ENCODE measurements at regions not wholly inside any gene's neighbourhood (a gene's known extent, or its start where the extent isn't known, plus 50 kb on each side); places are given as distances from the start of the nearest gene placed in this dataset.

DNA sequence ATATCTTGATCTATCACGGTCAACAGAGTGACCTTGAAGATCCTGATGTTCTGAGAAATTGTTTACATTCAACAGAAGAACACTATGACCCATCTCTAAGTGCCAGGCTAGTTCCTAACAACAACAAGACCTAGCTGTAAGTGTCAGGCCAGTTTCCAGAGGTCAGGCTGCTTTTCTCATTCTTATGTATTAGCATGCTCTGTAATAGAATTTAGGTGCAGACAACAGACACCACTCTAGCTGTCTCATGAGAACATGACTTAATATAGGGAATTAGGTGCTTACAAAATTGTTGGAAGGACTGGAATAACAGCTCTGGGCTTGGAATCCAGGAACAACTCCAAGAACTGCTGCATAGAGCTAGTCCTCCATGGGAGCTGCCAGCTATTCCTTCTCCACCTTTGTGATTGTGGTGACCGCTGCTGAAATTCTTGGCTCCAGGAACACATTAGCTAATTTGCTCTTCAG lies 138.7 kb downstream of the SNX18 start:
- no peak for DNase-seq (ENCODE audit: extremely low read depth, low read depth)
- TF ChIP-seq CTCF (IDR thresholded peaks at IDR 0.05; ENCODE audit: low read depth, low read length) = no peak

- no peak for DNase-seq (ENCODE audit: extremely low read depth, low read depth)
- no peak for TF ChIP-seq CTCF (IDR thresholded peaks at IDR 0.05; ENCODE audit: low read depth, low read length)
These were observed 138.2 kb downstream of the SNX18 start for GRCh38 chr5:54655761-54656160.

DNA sequence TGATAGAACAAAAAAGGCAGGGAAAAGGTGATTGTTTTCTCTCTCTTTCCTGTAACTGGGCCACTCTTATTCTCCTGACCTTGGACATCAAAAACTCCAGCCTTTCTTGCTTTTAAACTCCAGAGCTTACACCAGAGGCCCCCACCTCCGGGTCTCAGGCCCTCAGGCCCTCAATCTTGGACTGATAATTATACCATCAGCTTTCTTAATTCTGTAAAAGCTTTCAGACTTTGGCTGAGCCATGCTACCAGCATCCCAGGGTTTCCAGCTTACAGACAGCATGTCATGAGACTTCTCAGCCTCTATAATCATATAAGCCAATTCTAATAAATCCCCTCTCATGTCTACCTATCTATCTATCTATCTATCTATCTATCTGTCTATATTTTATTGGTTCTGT lies 137.7 kb downstream of the SNX18 start:
- no peak for DNase-seq (ENCODE audit: extremely low read depth, low read depth)
- TF ChIP-seq CTCF (IDR thresholded peaks at IDR 0.05; ENCODE audit: low read depth, low read length) = no peak

GRCh38 chr5:54653956-54654614 lies 136.5 kb downstream of the SNX18 start:
- TF ChIP-seq CTCF (IDR thresholded peaks at IDR 0.05; ENCODE audit: low read depth, low read length) = no peak
- no peak for DNase-seq (ENCODE audit: extremely low read depth, low read depth)

- DNase-seq (ENCODE audit: extremely low read depth, low read depth) = no peak
- TF ChIP-seq CTCF (IDR thresholded peaks at IDR 0.05; ENCODE audit: low read depth, low read length) = no peak
These were observed 134.0 kb downstream of the SNX18 start for GRCh38 chr5:54651482-54652076.

- no peak for DNase-seq (ENCODE audit: extremely low read depth, low read depth)
- TF ChIP-seq CTCF (IDR thresholded peaks at IDR 0.05; ENCODE audit: low read depth, low read length) = no peak
These were observed 131.5 kb downstream of the SNX18 start for GRCh38 chr5:54649041-54649504.

- DNase-seq (ENCODE audit: extremely low read depth, low read depth) = peak; percentile 54
- no peak for TF ChIP-seq CTCF (IDR thresholded peaks at IDR 0.05; ENCODE audit: low read depth, low read length)
These were observed 129.0 kb downstream of the SNX18 start for GRCh38 chr5:54646356-54647101.
